Activated B cell treated with CpG ODN at 0.5 μM for 24 hours (primary cell): ENCODE measurements at regions not wholly inside any gene's neighbourhood (a gene's known extent, or its start where the extent isn't known, plus 50 kb on each side); places are given as distances from the start of the nearest gene placed in this dataset.
"Not testable (repeated sequence)": the region's sequence is repeated elsewhere in the genome, so short reads cannot be mapped to it uniquely, and the experiment has no call there.

ENCODE experiments used
- ATAC-seq: fragments of 200-7000 bp; cut with Tn5 transposase; one replicate; pipeline ENCODE4 v1.10.0; 2021; ENCODE audit warnings: low read depth, mild to moderate bottlenecking, moderate library complexity
- CTCF ChIA-PET: fragments of 350-600 bp; sonication (Branson Sonifier 250); formaldehyde crosslinking; loops from one replicate; lab custom pipeline; 2021; ENCODE audit warnings: antibody characterized with exemption; lab: Charles Lee
- POLR2A ChIA-PET: fragments of 350-600 bp; sonication (Branson Sonifier 250); formaldehyde crosslinking; loops from one replicate; lab custom pipeline; 2021; ENCODE audit warnings: antibody characterized with exemption; lab: Charles Lee
- DNase-seq: peaks from one replicate; pipeline ENCODE4 v3.0.0; 2022
- H3K27ac Mint-ChIP-seq: one replicate; pipeline ENCODE4 v1.8.0; 2020; ENCODE audit warnings: mixed read lengths
- H3K27me3 Mint-ChIP-seq: one replicate; pipeline ENCODE4 v1.8.0; 2021; ENCODE audit warnings: mixed read lengths
- H3K36me3 Mint-ChIP-seq: one replicate; pipeline ENCODE4 v1.8.0; 2021; ENCODE audit warnings: low read depth, mixed read lengths
- H3K4me1 Mint-ChIP-seq: one replicate; pipeline ENCODE4 v1.8.0; 2021; ENCODE audit warnings: mixed read lengths
- H3K4me3 Mint-ChIP-seq: one replicate; pipeline ENCODE4 v1.8.0; 2020; ENCODE audit warnings: mild to moderate bottlenecking, mixed read lengths
- H3K9me3 Mint-ChIP-seq: one replicate; pipeline ENCODE4 v1.8.0; 2020; ENCODE audit warnings: mixed read lengths
- intact Hi-C: fragments of 100-400 bp; cut with micrococcal nuclease; formaldehyde crosslinking; loops from one replicate; pipeline ENCODE4 v1.15.1; 2024
- TF ChIP-seq, protein P1 (sequence below): fragments of 200-600 bp; IDR thresholded peaks from one replicate; pipeline ENCODE4 v1.8.0; 2022; ENCODE audit warnings: antibody characterized with exemption, mild to moderate bottlenecking

GRCh38 chr2:167333245-167333644 lies 445.0 kb downstream of the XIRP2 start:
- Mint-ChIP-seq H3K27me3 (peaks cover 3% of the 10 kb centered on the region), H3K4me1 (no peaks in the 10 kb centered on the region), H3K36me3 (no peaks in the 10 kb centered on the region), H3K4me3 (no peak overlapping the region), H3K9me3 (peaks cover 2% of the 10 kb centered on the region), H3K27ac (no peak overlapping the region)
- ATAC-seq: no peak
- intact Hi-C loops: no loop called here
- no peak for DNase-seq
- TF ChIP-seq, protein P1, sequence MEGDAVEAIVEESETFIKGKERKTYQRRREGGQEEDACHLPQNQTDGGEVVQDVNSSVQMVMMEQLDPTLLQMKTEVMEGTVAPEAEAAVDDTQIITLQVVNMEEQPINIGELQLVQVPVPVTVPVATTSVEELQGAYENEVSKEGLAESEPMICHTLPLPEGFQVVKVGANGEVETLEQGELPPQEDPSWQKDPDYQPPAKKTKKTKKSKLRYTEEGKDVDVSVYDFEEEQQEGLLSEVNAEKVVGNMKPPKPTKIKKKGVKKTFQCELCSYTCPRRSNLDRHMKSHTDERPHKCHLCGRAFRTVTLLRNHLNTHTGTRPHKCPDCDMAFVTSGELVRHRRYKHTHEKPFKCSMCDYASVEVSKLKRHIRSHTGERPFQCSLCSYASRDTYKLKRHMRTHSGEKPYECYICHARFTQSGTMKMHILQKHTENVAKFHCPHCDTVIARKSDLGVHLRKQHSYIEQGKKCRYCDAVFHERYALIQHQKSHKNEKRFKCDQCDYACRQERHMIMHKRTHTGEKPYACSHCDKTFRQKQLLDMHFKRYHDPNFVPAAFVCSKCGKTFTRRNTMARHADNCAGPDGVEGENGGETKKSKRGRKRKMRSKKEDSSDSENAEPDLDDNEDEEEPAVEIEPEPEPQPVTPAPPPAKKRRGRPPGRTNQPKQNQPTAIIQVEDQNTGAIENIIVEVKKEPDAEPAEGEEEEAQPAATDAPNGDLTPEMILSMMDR: no peak
- CTCF ChIA-PET: no interaction called here
- POLR2A ChIA-PET: no interaction called here

- Mint-ChIP-seq H3K36me3 (no peaks in the 10 kb centered on the region), H3K27ac (no peak overlapping the region), H3K9me3 (peaks cover 2% of the 10 kb centered on the region), H3K4me1 (no peaks in the 10 kb centered on the region), H3K4me3 (no peak overlapping the region), H3K27me3 (peaks cover 3% of the 10 kb centered on the region)
- ChIA-PET POLR2A (no interaction called here), CTCF (no interaction called here)
- no peak for DNase-seq
- TF ChIP-seq, protein P1: no peak
- no peak for ATAC-seq
- intact Hi-C loops: no loop called here
These were observed 444.1 kb downstream of the XIRP2 start for GRCh38 chr2:167332358-167332757.

- Mint-ChIP-seq H3K4me1 (no peaks in the 10 kb centered on the region), H3K27me3 (peaks cover 3% of the 10 kb centered on the region), H3K4me3 (no peak overlapping the region), H3K27ac (no peak overlapping the region), H3K9me3 (peaks cover 2% of the 10 kb centered on the region), H3K36me3 (no peaks in the 10 kb centered on the region)
- POLR2A ChIA-PET: no interaction called here
- ATAC-seq: no peak
- DNase-seq: no peak
- CTCF ChIA-PET: no interaction called here
- intact Hi-C loops: no loop called here
- TF ChIP-seq, protein P1: no peak
These were observed 443.5 kb downstream of the XIRP2 start for GRCh38 chr2:167331636-167332232.

GRCh38 chr2:167328808-167329207 lies 440.5 kb downstream of the XIRP2 start:
- H3K36me3 Mint-ChIP-seq, POLR2A ChIA-PET, H3K9me3 Mint-ChIP-seq, H3K4me3 Mint-ChIP-seq, H3K4me1 Mint-ChIP-seq, ATAC-seq, CTCF ChIA-PET, intact Hi-C loops, H3K27ac Mint-ChIP-seq, DNase-seq, H3K27me3 Mint-ChIP-seq: not testable (repeated sequence)

GRCh38 chr2:167322795-167323194 lies 434.5 kb downstream of the XIRP2 start:
- no peak for DNase-seq
- Mint-ChIP-seq H3K4me1 (no peaks in the 10 kb centered on the region), H3K27me3 (no peaks in the 10 kb centered on the region), H3K27ac (no peak overlapping the region), H3K4me3 (no peak overlapping the region), H3K9me3 (no peaks in the 10 kb centered on the region), H3K36me3 (no peaks in the 10 kb centered on the region)
- POLR2A ChIA-PET: no interaction called here
- TF ChIP-seq, protein P1: no peak
- CTCF ChIA-PET: no interaction called here
- intact Hi-C loops: no loop called here
- ATAC-seq: no peak

- Mint-ChIP-seq H3K36me3 (no peaks in the 10 kb centered on the region), H3K4me1 (no peaks in the 10 kb centered on the region), H3K27ac (no peak overlapping the region), H3K9me3 (no peaks in the 10 kb centered on the region), H3K4me3 (no peak overlapping the region), H3K27me3 (no peaks in the 10 kb centered on the region)
- CTCF ChIA-PET: no interaction called here
- TF ChIP-seq, protein P1: no peak
- POLR2A ChIA-PET: no interaction called here
- ATAC-seq (no peak), DNase-seq (no peak)
- intact Hi-C loops: no loop called here
These were observed 430.3 kb downstream of the XIRP2 start for GRCh38 chr2:167318581-167318980.
